NT2/D1 (cell line): ENCODE measurements at regions not wholly inside any gene's neighbourhood (a gene's known extent, or its start where the extent isn't known, plus 50 kb on each side); places are given as distances from the start of the nearest gene placed in this dataset.

ENCODE experiments used
- DNase-seq: peaks from one replicate; pipeline ENCODE4 v3.0.0-alpha.2; 2011; ENCODE audit warnings: low read depth, low spot score
- H3K27me3 ChIP-seq: 2 replicates; pipeline ENCODE4 v1.6.0; 2011; ENCODE audit warnings: mild to moderate bottlenecking; ENCODE audit not compliant: insufficient read length, insufficient read depth
- H3K36me3 ChIP-seq: 2 replicates; pipeline ENCODE4 v1.6.1; 2011; ENCODE audit warnings: mild to moderate bottlenecking, low read length, mixed read lengths; ENCODE audit not compliant: insufficient read depth, insufficient read length
- H3K4me1 ChIP-seq: 2 replicates; pipeline ENCODE4 v1.5.1; 2011; ENCODE audit not compliant: insufficient read depth, insufficient read length
- H3K4me3 ChIP-seq: 2 replicates; pipeline ENCODE4 v1.5.1; 2011; ENCODE audit warnings: low read depth; ENCODE audit not compliant: insufficient read length
- H3K9ac ChIP-seq: 2 replicates; pipeline ENCODE4 v1.6.0; 2011; ENCODE audit warnings: low read depth; ENCODE audit not compliant: insufficient read length
- H3K9me3 ChIP-seq: 2 replicates; pipeline ENCODE4 v1.5.1; 2011; ENCODE audit warnings: mild to moderate bottlenecking, low read length; ENCODE audit not compliant: insufficient read depth
- SUZ12 ChIP-seq: IDR thresholded peaks from 2 replicates; pipeline ENCODE4 v1.6.1; 2011; ENCODE audit not compliant: insufficient read length, insufficient read depth; ENCODE audit errors: extremely low read depth
- YY1 ChIP-seq: IDR thresholded peaks from 2 replicates; pipeline ENCODE4 v1.6.1; 2011; ENCODE audit not compliant: insufficient read length, insufficient read depth
- ZNF274 ChIP-seq: IDR thresholded peaks from 2 replicates; pipeline ENCODE4 v1.6.1; 2011; ENCODE audit warnings: mild to moderate bottlenecking, low read depth, low read length

DNA sequence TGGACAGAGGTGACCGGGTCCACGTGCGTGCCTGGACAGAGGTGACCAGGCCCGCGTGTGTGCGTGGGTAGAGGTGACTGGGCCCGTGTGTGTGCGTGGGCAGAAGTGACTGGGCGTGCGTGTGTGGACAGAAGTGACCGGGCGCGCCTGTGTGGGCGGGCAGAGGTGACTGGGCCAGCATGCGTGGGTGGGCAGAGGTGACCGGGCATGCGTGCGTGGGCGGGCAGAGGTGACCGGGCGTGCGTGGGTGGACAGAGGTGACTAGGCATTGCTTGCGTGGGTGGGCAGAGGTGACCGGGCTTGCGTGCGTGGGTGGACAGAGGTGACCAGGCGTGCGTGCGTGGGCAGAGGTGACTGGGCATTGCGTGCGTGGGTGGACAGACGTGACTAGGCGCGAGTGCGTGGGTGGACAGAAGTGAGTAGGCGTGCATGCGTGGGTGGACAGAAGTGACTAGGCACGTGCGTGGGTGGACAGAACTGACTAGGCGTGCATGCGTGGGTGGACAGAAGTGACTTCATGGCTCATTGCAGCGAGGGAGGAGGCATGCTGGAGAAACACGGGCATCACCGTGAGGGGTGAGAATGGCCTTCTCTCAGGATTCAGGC lies 254.1 kb upstream of the IRX4 start:
- no peaks in the 10 kb centered on the region for H3K27me3 ChIP-seq
- no peak for DNase-seq

DNA sequence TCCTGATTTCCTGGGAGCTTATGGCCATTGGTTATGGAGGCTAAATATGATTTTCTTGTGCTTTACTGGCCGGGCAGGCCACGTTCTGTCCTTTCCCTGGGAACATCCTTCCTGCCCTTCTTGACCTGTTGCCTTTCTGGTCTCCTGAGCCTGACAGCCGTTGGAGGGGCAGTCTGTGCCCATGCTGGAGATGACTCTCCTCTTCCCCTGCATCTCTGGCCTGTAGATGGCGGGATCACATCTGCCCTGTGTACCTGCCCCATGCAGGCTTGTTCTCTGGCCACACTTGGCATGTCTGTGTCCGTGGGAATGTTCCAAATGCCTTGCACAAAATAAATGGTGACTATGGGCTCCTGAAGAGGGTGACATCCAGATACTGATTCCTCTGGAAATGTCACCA lies 253.1 kb upstream of the IRX4 start:
- no peak for TF ChIP-seq YY1
- no peak for TF ChIP-seq ZNF274
- no peak for TF ChIP-seq SUZ12
- Histone ChIP-seq H3K9ac (no peak overlapping the region), H3K36me3 (no peaks in the 10 kb centered on the region), H3K27me3 (no peaks in the 10 kb centered on the region), H3K4me3 (no peak overlapping the region), H3K9me3 (no peaks in the 10 kb centered on the region), H3K4me1 (no peaks in the 10 kb centered on the region)
- no peak for DNase-seq

More for the DNA sequence above, 254.1 kb upstream of the IRX4 start:
- no peak overlapping the region for H3K9ac ChIP-seq
- H3K4me3 ChIP-seq: no peak overlapping the region
- TF ChIP-seq SUZ12: no peak
- no peak for TF ChIP-seq ZNF274
- TF ChIP-seq YY1: no peak
- H3K4me1 ChIP-seq: no peaks in the 10 kb centered on the region
- H3K9me3 ChIP-seq: no peaks in the 10 kb centered on the region
- H3K36me3 ChIP-seq: no peaks in the 10 kb centered on the region

DNA sequence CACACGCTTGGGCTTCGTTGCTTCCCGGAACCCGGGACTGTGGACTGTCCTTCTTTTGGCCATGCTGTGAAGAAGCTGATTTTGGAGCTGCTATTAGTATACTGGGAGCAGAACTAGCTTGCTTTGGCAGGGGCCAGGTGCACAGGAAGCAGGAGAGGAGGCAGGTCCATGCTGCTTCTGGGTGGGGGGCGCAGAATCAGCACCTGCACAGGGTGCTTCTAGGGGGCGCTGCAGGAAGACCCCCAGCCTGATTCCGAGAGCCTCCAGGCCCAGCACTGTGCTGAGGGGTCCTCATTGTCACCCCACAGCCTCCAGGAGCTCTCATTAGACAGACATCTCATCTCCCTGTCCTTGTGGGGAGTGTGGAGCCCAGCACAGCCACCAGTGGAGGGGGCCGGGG lies 252.6 kb upstream of the IRX4 start:
- H3K4me1 ChIP-seq: no peaks in the 10 kb centered on the region
- no peaks in the 10 kb centered on the region for H3K9me3 ChIP-seq
- no peak overlapping the region for H3K4me3 ChIP-seq
- H3K36me3 ChIP-seq: no peaks in the 10 kb centered on the region
- H3K9ac ChIP-seq: no peak overlapping the region
- no peaks in the 10 kb centered on the region for H3K27me3 ChIP-seq
- no peak for DNase-seq
- TF ChIP-seq YY1: no peak
- TF ChIP-seq SUZ12: no peak
- TF ChIP-seq ZNF274: no peak

DNA sequence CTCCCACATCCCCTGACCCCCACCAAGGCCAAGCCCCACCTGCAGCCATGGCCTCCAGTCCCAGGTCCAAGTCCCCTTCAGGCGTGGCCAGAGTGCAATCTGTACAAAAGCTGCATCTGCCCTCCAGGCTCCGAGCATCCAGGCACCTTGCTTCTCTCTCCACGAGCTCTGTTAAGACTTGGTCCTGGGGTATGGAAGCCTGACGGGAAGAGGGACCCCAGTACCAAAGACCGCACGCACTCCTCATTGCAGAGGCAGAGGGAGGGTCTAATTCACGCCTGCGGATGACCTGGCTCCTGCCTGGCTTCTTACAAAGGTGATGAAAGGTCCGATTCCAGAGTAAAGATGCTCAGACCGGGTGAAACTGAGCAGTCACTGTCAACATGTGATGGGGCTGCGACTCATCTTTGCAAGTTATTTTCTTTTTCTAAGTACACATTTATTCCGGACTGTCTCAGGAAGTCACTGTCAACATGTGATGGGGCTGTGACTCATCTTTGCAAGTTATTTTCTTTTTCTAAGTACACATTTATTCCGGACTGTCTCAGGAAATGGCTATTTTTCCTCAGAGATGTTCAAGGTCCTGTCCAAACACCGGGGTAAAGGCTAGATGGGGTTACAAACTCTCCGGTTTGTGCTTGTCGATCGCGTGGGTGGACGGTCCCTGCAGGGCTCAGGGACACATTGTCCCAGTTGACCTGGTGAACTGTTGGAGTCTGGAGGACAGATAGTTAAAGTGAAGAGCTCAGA lies 252.0 kb upstream of the IRX4 start:
- H3K36me3 ChIP-seq: no peaks in the 10 kb centered on the region
- no peak overlapping the region for H3K4me3 ChIP-seq
- H3K27me3 ChIP-seq: no peaks in the 10 kb centered on the region
- H3K9ac ChIP-seq: no peak overlapping the region
- no peaks in the 10 kb centered on the region for H3K9me3 ChIP-seq
- H3K4me1 ChIP-seq: no peaks in the 10 kb centered on the region
- no peak for TF ChIP-seq SUZ12
- no peak for TF ChIP-seq YY1
- TF ChIP-seq ZNF274: no peak
- no peak for DNase-seq

DNA sequence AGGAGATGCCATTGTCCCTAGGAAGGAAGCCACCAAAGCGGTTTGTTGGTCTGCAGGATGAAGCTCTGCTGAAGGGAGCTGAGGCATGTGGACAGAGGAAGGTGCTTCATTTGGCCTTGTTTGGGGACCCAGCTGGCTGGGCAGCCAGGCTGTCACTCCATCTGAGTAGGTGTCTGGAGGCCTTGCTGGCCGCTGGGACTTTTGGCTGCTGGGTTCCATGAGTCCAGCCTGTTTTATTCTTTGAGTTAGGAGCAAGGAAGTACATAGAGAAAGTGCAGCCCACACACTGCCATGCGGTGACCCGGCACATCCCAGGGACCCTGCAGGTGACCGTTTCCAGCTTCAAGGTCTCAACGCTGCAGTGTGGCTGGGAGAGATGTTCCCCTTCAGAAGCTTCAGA lies 251.2 kb upstream of the IRX4 start:
- no peak for DNase-seq
- Histone ChIP-seq H3K4me3 (no peak overlapping the region), H3K27me3 (no peaks in the 10 kb centered on the region), H3K4me1 (no peaks in the 10 kb centered on the region), H3K9ac (no peak overlapping the region), H3K9me3 (no peaks in the 10 kb centered on the region), H3K36me3 (no peaks in the 10 kb centered on the region)
- TF ChIP-seq YY1: no peak
- no peak for TF ChIP-seq ZNF274
- TF ChIP-seq SUZ12: no peak

DNA sequence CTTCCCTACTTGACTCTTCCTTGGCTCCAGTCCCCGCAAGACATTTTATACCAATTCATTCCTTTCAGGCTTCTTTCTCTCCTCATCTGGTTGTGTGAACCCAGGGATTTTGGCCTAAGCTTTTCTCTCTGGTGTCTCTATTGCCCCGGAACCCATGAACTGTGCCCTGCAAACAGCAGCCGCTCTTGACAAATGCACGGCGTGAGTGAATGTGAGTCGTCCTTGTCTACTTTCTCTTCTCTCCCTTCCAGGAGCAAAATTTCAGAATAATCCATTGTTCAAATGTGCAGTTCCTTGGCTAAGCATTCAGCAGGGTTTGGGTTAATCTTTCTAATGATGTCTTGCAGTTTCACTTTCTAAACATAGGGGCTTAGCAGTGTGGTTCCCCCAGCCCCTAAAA lies 250.4 kb upstream of the IRX4 start:
- Histone ChIP-seq H3K9me3 (no peaks in the 10 kb centered on the region), H3K4me1 (no peaks in the 10 kb centered on the region), H3K36me3 (no peaks in the 10 kb centered on the region), H3K9ac (no peak overlapping the region), H3K27me3 (no peaks in the 10 kb centered on the region), H3K4me3 (no peak overlapping the region)
- DNase-seq: no peak
- no peak for TF ChIP-seq YY1
- no peak for TF ChIP-seq ZNF274
- no peak for TF ChIP-seq SUZ12

DNA sequence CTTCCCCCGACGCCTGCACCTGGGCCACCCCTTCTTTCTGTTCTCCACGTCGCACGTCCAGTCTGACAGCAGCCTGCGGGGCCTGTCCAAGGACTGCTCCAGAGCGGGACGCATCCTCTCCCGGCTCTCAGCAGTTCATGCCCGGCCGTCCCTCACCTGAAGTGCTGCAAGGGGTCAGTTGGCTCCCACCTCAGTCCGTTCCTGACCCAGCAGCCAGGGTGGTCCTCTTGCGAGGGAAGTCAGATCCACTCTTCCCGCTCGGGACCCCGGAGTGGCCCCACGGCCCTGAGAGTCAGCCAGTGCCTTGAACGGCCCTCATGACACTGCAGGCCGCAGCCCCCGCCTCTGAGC lies 249.7 kb upstream of the IRX4 start:
- H3K9me3 ChIP-seq: no peaks in the 10 kb centered on the region
- H3K4me3 ChIP-seq: no peak overlapping the region
- no peaks in the 10 kb centered on the region for H3K36me3 ChIP-seq
- DNase-seq: no peak
- H3K4me1 ChIP-seq: no peaks in the 10 kb centered on the region
- no peaks in the 10 kb centered on the region for H3K27me3 ChIP-seq
- TF ChIP-seq SUZ12: no peak
- no peak for TF ChIP-seq YY1
- TF ChIP-seq ZNF274: no peak
- H3K9ac ChIP-seq: no peak overlapping the region
